ENCODE measurements at regions not wholly inside any gene's neighbourhood (a gene's known extent, or its start where the extent isn't known, plus 50 kb on each side); places are given as distances from the start of the nearest gene placed in this dataset.

DNA sequence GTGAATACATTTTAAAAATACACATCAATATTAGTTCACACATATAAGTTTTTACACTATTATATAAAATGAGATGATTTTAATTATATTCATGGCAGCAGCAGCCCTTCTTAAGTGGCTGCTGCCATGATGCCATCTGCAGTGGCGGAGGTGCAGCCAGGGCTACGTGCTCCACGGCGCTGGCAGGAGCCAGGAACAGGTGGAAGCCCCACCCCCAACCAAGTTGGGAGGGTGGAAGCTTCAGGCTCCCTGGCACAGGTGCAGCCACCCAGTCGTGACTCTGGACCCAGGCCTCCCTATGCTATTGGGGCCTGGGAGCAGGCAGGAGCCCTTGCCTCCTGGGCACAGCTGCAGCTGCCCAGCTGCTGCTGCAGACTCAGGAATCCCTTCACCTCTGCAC, 646.9 kb upstream of the PCDH9 start:
- FAIRE-seq = no peak

DNA sequence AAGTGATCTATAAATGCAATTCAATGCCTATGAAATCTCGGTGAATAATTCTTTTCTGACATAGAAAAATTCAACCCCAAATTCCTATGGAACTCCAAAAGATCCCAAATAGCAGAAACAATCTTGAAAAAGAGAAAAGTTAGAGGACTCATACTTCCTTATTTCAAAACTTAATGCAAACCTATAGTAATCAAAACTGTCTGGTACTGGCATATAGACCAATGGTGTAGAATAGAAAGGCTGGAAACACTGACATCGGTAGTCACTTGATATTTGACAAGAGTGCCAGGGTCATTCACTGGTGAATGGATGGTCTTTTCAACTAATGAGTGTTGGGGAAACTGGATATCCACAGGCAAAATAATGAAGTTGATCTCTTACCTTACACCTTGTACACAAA, 637.1 kb upstream of the PCDH9 start:
- no peak for FAIRE-seq

DNA sequence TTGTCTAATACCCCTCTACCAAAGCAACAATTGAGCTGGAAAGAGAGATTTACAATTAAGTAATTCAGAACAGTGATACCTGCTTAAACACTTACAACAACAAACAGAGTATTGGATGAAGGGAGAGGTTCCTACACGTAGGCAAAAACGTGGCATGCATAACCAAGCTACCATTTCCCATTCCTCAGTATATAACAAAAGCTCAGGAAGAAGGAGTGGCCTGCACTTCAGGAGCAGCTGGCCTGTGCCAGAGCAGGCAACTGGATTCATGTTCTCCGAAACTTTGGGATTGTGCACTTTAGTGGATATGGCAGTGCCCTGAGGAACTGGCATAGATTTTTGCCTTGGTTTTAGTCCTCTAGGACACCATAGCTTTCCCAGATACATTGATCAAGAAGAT, 630.2 kb upstream of the PCDH9 start:
- FAIRE-seq = no peak

DNA sequence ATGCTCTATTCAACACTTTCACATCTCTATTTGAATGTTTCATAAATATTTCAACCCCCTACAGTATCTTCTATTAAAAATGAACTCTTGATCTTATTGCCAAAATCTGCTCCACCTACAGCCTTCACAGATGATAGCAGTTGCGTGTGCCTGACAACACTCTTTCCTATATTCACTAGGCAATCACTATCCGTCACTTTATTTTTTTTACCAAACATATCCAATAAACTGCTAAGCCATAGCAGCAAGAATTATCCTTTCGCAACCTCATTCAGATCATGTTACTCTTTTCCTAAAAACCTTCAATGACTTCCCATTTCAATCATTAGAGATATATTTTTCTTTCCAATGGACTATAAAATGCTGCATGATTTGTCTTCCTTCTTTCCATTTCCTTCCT, 629.8 kb upstream of the PCDH9 start:
- FAIRE-seq = no peak

DNA sequence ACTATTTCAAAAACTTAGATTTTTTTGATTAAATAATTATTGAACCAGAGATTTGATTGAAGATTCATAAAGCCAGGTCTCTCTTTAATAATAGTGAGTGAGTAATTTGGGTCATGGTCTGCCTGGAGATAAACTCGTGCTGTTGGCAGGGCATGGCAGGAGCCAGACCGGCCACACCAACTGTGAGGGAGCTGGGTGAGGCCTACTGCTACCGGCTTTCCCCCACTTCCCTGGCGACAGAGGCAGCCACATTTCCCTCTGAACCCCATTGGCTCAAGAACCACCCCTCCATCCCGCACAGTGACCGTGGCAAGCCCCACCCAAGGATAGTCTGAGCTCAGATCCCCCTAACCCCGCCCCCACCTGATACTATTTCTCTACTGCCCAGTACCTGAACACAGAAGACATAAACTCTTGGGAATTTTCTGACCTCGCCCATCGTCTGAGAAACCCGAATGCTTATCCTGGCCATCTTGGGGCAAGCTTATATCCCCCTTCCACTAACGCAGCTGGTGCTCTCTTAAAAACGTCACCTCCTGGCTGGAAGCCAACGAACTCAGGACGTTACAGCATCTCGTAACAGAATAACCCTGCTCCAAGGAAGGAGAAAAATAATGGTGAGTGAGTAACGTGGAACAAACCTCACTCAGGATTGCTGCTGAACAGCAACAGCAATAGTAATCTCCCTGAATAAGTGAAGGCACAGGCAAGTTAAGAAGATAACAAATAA, 627.6 kb upstream of the PCDH9 start:
- no peak for FAIRE-seq

DNA sequence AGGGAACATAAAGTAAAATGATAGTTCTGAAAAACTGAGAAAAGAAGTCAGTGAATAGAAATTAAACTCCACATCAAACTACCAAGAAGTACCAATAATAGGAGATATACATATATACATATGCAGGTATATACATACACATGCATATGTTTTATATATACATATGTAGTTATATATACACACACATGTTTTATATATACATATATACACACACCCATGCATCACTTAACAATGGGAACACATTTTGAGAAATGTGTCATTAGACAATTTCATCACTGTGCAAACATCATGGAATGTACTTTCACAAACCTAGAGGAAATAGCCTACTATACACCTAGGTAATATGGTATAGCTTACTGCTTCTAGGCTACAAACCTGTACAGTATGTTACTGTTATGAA, 626.8 kb upstream of the PCDH9 start:
- no peak for FAIRE-seq

DNA sequence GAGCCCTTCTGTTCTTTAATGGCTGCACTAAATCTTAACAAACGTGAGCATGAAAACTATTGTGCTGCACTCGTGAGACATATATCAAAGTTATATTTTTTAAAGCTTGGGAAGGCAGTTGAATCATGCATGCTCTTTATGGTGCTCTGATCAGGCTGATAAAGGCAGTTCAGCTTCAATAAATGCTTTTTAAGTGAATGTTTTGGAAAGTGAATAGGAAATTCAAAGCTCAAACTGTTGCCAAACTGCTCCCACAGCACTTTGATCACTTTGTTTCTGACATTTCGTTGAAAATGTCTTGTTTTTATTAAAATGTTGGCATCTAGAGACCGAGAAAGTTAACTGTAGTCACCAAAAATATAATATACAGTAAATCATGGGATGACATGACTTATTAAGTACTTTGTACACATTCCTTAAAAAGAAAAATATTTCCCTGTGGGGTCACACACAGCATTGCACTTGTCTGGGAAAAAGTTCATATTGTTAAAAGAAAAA, 625.7 kb upstream of the PCDH9 start:
- FAIRE-seq = no peak

DNA sequence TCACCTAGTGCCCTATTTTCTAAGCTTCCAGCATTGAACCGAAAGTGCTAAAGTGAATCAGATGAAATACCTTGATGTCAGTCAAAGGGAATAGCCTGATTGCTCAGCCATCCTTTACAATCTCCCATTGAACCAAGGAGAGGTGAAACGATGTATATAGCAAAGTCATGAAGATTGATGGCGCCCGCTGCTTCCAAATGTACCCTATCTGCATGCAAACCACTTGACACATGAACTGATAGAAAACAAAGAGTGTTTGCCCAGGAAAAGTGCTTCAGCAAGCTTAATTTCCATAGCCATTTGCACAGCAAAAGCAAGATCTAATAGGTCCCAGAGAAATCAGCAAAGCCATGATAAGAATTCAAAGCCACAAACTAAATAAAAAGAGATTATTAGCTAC, 624.9 kb upstream of the PCDH9 start:
- no peak for FAIRE-seq

DNA sequence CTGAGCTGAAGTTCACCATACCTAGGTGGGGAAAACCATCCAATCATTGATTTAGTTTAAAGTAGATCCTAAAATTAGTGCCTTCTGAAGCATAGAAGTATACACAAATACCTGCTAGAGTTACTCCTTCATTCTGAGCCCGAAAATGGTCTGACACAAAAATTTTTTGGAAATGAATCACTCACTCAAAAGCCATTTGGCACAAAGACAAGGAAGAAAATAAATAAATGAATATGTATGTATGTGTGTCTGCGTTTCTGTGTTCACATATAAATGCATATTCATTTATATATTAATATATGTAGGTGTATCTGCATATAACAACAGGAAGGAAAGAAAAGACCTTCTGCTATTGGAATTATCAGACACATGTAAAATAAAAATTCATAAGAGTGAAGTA, 614.4 kb upstream of the PCDH9 start:
- no peak for FAIRE-seq

DNA sequence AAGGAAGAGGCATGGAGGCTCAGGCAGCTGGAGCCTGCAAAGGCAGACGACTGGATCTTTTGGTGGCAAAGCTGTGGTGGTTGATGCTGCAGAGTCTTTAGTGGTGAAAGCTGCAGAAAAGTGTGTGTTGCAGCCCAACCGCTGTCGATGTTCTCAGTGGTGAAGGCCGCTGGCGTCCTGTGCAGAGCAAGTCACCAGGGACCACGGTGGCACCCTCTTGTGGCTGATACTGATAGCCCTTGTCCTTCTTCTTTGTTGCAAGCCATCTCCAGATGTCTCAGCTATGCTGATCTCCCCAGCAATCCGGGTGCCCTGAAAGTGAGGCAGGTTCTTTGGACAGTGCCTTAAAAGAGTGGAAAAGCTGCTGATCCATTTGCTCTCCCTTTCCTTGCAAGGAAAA, 610.9 kb upstream of the PCDH9 start:
- no peak for FAIRE-seq

DNA sequence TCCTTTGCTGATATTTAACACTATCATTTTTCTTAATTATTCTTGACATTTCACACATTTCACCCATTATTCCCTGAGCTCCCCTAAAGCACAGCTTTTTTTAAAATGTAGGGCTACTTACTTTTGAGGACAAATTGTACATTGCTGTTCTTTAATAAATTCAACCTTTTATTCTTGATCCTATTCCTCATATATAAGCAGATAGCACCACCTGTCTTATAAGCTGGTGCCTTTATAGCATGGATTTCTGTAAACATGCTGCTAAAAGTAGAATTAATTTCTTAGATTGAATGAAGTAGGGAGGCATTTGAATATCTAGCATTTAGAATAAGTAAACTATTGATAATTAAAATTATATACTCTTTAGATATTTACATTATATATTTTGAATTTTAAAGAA, 603.4 kb upstream of the PCDH9 start:
- FAIRE-seq = peak; percentile 25

DNA sequence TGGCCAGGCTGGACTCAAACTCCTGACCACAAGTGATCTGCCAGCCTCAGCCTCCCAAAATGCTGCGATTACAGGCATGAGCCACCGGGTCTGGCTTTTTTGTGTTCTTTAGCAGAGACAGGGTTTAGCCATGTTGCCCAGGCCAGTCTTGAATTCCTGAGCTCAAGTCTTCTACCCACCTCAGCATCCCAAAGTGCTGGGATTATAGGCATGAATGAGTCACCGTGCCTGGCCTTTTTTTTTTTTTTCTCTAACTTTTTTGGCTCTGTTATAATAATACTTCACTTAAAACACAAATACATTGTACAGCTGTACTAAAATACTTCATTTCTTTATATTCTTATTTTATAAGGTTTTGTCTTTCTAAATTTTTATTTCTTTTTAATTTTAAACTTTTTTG, 599.5 kb upstream of the PCDH9 start:
- FAIRE-seq = no peak

DNA sequence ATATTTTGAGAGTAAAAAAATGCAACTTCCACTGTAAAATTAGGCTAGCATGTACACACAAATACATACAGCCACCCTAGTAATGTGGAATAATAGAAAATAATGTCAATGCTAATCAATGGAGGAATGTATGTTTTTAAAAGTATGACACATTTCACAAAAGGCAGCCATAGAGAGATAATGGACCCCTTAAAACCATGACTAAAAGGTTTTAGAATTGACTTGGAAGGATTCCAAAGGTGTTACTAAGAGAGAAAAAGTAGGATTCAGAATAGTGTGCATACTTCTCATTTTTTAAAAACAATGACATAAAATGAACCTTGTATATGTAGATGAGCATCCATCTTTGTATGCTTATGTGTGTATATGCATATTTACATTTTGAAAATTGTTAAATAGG, 597.9 kb upstream of the PCDH9 start:
- no peak for FAIRE-seq

DNA sequence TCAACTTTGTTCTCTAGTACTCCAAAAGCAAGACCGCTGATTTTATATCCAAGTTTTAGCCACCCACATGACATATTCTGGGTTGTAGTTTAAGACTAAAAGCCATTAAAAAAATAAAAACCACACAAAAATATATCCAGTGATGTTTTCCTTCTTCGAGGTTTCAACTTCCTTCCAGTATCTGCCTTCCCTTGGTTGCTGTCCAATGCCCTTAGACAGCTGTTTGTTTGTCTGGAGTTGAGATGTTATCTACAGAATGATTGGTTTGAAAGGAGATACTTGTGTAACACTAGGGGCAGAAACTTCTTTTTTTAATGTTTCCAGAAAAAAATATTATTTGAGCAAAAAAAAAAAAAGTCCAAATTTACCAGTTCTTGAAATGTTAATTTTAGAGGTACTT, 591.5 kb upstream of the PCDH9 start:
- FAIRE-seq = no peak

DNA sequence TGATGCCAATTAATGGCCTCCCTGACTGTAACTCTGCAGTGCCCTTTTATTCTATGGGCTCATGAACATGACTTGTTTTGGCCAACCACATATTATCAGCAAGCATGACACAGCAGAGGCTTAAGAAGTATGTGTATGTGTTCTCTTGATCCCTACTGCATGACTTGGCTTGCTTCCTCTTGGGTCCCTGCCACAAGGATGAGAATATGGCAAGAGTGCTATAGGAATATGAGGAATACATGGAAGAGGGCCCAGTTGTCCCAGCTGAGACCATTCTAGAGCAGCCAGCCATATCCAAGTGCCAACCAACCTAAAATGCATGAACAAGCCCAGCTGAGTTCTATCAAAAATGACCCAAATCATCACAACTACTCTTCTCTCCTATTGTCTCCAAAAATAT, 576.7 kb upstream of the PCDH9 start:
- FAIRE-seq = no peak

DNA sequence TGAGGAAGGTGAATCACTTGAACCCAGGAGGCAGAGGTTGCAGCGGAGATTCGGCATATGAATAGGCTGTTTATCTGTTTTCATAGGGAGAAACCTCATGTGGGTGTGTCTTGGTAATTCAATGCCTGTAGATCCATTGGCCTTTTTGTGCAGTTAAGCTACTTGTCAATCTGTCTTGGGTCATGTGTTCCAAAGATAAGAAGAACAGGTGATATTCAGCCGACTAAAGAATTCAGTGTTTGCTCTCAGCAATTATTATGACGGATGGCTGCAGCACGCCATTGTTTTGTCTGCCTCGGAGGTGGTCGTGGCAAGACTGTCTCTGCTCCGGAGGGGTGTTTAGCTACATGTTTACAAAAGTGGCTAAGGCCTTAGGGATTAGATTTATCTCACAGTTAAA, 573.0 kb upstream of the PCDH9 start:
- no peak for FAIRE-seq

DNA sequence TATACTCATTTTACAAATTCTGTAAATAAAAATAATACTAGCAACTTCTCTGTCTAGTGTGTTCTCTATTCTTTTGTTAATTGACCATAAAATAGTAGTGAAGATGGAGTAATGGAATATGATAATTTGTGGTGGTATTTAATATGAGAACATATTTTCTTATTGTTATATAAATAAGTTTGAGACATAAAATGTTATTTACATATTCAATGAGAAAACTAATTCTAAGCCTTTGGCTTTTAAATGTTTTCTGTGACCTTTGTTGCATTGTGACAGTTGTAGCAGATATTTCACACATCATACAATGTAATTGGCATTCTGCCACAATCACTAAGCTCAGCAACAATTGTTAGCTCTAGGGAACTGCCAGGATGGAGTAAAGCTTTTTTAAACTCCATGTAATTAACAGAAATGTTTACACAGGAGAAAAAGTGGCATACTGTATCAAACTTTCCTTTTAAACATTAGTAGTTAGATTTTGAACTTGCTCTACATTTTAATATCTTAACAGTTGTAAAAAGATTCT, 562.1 kb upstream of the PCDH9 start:
- peak; percentile 15 for FAIRE-seq

DNA sequence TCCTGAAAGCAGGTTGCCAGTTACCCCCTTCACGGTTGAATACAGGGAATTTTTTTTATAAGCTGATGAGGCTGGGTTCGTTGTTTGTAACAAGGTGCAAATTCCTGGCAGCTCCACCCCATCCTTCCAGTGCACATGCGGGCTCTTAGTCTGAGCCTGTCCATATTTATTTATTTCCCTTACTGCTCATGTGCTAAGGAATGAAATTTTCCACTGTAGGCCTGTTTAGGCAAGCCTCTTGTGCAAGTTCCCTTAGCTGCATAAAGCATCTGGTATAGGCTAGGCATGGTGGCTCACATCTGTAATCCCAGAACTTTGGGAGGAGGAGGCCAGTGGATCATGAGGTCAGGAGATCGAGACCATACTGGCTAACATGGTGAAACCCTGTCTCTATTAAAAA, 560.9 kb upstream of the PCDH9 start:
- FAIRE-seq = no peak

DNA sequence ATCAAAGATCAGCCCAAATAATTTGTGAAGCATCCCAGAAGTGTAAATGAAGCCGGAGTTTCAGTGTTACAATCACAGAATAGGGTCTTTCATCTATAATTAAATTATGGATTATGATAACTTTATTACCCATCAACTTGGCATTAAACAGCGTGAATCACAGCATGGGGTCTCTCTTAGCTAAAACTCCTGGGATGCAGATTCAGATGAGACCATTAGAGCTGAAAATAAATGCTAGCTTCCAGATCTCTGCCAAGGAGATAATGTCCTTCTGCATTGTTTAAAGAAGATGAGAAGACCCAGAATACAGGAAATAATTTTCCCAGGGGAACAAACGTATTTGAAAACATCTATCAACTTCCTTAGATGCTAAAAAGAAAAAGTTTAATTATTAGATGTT, 546.0 kb upstream of the PCDH9 start:
- FAIRE-seq = no peak

DNA sequence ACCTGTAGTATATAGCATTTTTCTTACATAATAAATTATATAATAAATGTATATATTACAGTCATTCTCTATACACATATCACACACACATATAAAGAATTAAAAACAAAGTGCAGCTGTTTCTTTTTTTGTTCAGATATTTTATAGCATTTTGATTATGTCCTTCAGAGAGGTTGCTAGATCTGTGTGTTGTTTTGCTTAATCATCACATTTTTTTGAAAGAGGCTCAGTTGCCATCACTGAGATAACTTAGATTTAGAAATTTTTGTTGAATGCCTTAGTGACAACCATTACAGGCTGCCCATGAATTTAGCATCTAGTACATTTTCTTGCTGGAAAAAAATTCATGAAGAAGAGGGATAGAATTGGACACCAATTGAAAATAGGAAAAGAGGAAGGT, 545.2 kb upstream of the PCDH9 start:
- no peak for FAIRE-seq

DNA sequence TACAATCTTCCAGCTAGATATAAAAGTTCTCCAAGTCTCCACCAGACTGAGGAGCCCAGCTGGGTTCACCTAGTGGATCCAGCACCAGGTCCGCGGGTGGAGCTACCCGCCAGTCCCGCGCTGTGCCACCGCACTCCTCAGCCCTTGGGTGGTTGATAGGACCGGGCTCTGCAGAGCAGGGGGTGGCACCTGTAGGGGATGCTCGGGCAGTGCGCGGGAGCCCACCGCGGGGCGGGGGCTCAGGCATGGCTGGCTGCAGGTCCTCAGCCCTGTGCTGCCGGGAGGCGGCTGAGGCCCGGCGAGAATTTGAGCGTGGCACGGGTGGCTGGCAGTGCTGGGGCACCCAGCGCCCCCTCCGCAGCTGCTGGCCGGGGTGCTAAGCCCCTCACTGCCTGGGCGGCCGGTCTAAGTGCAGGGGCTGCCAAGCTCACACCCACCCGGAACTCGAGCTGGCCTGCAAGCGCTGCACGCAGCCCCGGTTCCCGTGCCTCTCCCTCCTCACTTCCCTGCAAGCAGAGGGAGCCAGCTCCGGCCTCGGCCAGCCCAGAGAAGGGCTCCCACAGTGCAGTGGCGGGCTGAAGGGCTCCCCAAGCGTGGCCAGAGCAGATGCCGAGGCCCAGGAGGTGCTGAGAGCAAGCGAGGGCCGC, 542.8 kb upstream of the PCDH9 start:
- FAIRE-seq = no peak

DNA sequence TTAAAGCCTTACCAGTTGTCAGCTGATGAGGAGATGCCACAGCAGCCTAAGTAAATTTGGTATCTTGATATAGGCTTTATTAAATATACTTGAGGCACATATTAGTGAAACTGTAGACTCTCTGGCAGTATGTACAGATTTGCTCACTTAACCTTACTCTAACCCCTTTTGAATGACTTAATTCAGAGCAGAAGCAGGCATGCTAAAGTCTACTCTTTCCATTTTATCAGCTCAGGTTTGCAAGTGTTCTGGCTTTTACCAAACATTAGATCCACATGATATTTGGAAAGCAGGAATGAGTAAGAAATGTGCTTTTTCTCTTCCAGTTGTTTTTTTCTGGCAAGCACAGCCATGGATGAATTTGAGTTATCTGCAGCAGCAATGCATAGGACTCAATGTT, 541.0 kb upstream of the PCDH9 start:
- no peak for FAIRE-seq

DNA sequence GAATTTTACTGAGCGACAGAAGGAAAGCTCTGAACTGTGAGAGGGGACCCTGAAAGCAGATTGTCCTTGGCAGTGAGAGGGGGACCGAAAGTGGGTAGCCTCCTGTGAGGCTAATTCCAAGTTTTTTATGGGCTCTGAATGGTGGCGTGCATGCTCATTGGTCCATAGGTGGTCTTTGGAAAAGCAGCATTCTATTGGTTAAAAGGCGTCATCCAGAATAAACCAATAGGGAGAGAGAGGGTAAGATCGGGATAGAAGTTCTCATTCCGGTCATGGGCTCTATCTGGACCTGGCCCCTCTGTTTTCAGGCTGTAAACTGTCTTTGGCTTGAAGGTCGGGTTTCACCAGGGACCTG, 539.8 kb upstream of the PCDH9 start:
- FAIRE-seq = no peak

DNA sequence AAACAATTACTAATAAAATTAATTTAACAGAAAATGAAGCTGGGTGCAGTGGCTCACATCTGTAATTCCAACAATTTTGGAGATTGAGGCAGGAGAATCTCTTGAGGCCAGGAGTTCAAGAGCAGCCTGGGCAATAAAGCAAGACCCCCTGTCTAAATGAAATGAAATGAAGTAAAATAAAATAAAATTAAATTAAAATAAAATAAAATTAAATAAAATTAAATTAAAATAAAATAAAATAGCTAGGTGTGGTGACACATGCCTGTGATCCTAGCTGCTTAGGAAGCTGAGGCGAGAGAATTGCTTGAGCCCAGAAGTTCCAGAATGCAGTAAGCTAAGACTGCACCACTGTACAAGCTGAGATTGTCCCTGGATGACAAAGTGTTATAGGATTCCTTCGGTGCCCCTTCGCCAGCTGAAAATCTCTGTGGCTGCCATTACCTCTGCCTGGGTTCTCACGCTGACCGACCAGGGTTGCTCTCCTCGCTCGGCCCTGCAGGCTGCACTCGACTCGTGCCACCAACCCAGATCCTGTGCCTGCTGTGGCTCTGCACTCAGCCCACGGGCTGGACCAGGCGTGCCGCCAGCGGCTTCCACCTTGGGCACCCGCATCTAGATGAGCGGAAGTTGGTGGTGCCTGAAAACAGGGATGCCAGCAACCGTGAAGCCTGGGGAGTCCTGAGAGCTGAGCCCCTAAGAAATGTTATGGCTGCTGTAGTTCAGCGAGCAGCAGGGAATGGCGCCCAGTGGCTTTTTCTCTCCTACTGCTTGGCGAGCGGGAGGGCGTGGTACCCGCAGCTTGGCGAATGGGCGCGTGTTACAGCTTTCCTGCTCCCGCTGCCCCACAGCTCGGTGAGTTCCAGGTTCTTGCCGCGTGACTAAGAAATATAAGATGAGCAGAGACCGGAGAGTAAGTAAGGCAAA, 539.2 kb upstream of the PCDH9 start:
- FAIRE-seq = no peak

Data from G401.6 (cell line).